Neural cell (in vitro differentiated cells): ENCODE measurements at regions not wholly inside any gene's neighbourhood (a gene's known extent, or its start where the extent isn't known, plus 50 kb on each side); places are given as distances from the start of the nearest gene placed in this dataset.

Experiments
- CTCF ChIP-seq: fragments of 450-650 bp; IDR thresholded peaks from 2 replicates; pipeline ENCODE4 v1.5.1; 2014; ENCODE audit warnings: antibody characterized with exemption, mild to moderate bottlenecking, moderate library complexity; ENCODE audit not compliant: poor library complexity, severe bottlenecking
- EP300 ChIP-seq: fragments of 450-650 bp; conservative IDR thresholded peaks from 2 replicates; pipeline ENCODE4 v1.6.1; 2014; ENCODE audit warnings: antibody characterized with exemption, mild to moderate bottlenecking, moderate library complexity; ENCODE audit not compliant: poor library complexity, severe bottlenecking
- POLR2AphosphoS5 ChIP-seq: IDR thresholded peaks from 2 replicates; pipeline ENCODE4 v1.6.1; 2012
- TAF1 ChIP-seq: IDR thresholded peaks from 2 replicates; pipeline ENCODE4 v1.6.1; 2012; ENCODE audit warnings: low read depth

DNA sequence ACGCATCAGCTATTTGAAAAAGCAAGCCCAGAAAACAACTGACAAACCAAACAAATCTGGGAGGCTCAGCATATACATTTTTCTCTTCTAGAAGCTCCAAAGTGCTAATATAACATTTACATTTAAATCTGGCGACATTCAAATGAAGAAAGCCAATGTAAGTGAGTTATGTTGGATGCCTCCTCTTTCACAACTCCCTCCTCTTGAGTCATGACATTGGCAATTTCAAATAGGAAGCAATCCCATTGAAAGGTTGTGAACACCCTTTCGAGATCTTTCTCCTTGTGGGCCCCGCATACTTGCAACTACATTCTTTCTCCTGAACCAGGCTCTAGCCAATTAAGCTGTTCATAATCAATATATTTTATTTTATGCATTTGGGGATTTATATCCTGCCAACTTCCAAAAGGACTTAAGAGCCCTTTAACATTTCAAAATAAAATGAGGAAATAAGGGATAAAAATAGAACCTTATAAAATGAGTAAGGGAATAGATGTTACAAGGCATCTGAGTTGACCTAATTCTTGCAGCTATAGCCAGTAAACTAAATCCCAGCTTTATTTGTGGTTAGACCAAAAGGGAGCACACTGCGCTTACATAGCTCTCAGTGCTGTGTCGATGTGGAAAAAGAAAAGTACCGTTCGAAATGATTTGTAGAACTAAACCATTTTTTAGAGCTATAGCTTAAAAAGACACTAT, 129.5 kb upstream of the SESN3 start:
- TF ChIP-seq CTCF (no peak), POLR2AphosphoS5 (no peak), TAF1 (no peak), EP300 (no peak)
